GM19467 (cell line): ENCODE measurements at regions not wholly inside any gene's neighbourhood (a gene's known extent, or its start where the extent isn't known, plus 50 kb on each side); places are given as distances from the start of the nearest gene placed in this dataset.
"Not testable (repeated sequence)": the region's sequence is repeated elsewhere in the genome, so short reads cannot be mapped to it uniquely, and the experiment has no call there.

Experiments used
- ATAC-seq: cut with Tn5 transposase; IDR thresholded peaks from one replicate; pipeline ENCODE4 v1.9.1; 2021; ENCODE audit warnings: mild to moderate bottlenecking, moderate library complexity; ENCODE audit not compliant: unreplicated experiment

GRCh38 chr7:9031386-9031785, 598.0 kb downstream of the NXPH1 start:
- no peak for ATAC-seq

DNA sequence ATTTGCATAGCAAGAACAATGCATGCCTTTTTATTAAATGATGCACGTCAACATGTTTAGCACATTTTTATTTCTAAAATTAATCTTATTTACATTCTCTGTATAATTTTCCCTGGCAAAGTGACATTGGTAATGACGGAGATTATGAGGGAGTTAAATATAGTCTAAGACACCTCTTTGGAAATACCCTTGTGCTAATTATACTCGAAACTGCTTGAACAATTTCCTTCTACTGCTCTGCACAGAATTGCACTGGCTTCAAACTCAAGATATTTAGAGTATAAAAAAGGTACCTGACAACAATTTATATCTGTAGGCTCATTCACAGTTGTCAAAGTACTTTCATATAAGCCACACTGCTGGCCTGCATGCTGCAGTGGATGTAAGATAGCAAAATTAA, 602.7 kb downstream of the NXPH1 start:
- ATAC-seq = no peak

DNA sequence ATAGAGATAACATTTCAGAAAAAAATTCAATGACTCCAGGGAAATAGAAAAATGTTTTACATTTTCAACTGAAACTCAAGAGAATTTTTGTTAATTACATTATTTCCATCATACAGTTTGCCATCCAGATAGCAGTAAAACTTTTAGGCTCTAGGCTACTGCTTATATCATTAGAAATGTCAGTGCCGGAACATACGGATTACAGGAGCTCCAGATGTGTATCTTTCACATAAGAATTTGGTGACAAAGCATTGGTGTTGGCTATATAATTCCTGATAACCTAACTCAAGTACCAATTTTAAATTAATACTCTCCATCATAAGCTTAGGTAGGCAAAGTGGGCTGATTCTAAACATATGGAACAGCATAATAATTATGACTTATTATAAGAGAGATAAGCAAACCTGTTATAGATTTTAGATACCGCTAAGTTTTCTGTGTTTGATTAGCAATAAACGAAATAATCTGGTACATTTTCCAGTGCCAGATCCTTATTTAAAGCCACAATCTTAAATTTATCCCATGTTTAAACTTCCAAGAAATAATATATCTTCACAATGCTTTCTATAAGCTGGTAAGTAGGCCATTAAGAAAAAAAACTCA, 637.9 kb downstream of the NXPH1 start:
- ATAC-seq = no peak

DNA sequence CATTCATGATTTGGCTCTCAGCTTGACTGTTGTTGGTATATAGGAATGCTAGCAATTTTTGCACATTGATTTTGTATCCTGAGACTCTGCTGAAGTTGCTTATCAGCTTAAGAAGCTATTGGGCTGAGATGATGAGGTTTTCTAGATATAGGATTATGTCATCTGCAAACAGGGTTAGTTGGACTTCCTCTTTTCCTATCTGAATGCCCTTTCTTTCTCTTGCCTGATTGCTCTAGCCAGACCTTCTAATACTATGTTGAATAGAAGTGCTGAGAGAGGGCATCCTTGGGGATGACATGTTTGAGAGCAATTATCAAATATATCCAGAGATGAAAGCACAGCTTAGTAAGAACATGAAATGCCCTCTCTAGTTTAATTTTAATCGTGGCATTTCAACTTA, 642.4 kb downstream of the NXPH1 start:
- ATAC-seq = not testable (repeated sequence)

DNA sequence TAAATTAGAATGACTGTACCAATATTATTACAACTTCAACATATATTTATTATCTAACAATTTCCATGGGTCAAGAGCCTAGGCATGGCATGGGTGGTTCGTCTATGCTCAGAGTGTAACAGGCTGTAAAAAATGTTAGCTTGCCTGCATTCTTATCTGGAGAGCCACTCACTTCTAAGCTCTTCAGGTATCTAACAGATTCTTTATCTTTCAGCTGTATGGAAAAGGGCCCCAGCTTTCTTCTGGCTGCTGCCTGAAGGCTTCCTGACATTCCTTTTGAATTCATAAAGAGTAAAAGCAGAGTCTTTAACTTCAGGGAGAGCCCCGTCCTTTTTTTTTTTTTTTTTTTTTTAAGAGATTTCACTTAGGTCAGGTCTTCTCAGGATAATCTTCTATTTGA, 648.8 kb downstream of the NXPH1 start:
- no peak for ATAC-seq

- no peak for ATAC-seq
Measured at GRCh38 chr7:9083837-9084236, 650.4 kb downstream of the NXPH1 start.

DNA sequence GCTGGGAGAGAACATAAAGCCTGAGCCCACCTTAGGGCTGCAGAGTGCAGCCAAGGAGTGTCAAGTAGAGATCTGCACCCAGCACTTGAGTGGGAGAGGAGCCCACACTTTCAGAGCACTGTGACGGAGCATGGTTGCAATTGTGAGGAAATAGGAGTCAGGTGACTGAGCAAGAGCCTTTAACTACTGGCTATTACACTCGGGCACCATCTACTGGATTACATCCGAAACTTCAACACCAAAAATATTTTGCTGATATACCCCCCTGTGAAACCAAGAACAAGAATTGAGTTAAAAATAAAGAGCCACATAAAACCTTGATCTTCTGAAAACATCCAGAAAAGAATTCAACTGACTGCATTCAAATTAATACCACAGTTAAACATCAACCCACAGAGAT, 657.9 kb downstream of the NXPH1 start:
- no peak for ATAC-seq

- ATAC-seq = no peak
Measured at GRCh38 chr7:9097565-9098060, 664.2 kb downstream of the NXPH1 start.

DNA sequence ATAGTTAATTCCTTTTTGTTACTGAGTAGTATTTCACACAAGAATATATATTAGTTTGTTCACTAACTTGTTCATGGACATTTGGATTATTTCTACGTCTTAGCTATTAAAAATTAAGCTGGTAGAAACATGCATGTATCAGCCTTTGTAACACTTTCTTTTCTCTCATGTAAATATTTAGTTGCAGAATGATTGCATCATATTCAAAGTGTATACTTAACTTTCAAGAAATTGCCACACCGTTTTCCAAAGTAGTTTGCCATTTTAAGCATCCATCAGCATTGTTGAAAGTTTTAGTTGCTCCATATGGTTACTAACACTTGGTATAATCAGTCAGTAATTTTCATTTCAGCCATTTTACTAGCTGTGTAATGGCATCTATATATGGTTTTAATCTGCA, 666.9 kb downstream of the NXPH1 start:
- ATAC-seq = no peak

DNA sequence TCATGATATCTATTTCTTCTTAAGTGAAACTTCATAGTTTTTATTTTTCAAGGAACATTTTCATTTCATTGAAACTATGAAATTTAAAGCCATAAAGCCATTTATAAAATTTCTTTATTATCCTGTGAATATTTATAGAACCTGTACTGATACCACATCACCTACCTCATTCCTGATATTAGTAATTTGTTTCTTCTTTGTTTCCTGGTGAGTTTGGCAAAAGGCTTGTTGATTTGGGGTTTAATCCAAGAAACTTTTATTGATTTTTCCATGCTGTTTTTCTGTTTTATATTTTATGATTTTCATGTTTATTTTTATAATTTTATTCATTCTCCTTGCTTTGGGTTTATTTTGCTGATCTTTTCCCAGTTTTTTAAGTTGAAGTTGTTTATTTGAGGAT, 669.4 kb downstream of the NXPH1 start:
- no peak for ATAC-seq

DNA sequence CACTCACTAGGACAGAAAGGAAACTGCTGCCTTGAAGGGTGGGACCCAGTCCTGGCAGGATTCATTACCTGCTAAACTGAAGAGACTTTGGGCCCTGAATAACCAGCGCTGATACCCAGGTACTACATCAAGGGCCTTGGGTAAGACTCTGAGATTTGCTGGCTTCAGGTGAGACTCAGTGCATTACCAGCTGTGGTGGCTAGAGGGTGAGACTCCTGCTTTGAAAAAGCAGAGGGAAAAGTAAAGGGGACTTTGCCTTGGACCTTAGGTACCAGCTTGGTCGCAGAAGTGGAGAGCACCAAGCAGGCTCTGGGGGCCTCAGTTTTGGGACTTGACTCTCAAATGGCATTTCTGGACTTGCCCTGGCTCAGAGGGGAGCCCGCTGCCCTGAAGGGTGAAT, 673.3 kb downstream of the NXPH1 start:
- no peak for ATAC-seq

DNA sequence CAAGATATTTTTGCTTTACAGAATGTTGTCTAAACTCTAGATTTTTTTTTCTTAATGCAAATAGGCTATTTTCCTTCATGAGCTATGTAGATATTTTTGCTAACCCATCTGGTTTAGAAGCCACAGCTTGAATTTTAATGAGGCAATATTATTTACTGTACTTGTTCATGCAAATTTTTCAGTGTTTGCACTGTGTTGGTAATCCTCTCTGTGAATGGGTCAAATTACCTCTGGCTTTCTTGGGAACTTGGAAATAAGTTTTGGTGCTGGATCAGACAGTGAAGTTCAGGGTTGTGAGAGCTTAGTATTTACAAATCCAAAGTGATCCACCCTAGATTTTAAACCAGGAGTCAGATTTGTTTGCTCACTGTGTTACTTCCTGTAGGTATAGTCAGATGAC, 686.9 kb downstream of the NXPH1 start:
- no peak for ATAC-seq

DNA sequence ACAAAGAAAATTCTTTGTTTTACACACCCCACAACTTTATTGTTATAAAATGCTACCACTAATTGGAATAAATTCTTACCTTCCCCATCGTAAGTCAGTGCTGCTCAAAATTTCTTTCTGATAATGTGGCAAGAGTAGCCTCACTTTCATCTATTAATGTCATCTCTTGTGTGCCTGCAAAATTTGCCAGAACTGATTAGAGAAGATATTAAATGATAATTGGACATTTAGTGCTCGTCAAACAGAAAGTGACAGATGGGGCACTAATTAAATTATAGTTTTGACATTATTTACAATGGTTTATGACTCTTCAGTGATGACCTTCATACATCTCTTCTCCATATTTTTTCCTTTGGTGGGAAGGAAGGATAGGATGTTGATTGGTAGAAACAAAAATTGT, 690.9 kb downstream of the NXPH1 start:
- ATAC-seq = no peak

GRCh38 chr7:9125246-9125645, 691.8 kb downstream of the NXPH1 start:
- ATAC-seq = no peak

DNA sequence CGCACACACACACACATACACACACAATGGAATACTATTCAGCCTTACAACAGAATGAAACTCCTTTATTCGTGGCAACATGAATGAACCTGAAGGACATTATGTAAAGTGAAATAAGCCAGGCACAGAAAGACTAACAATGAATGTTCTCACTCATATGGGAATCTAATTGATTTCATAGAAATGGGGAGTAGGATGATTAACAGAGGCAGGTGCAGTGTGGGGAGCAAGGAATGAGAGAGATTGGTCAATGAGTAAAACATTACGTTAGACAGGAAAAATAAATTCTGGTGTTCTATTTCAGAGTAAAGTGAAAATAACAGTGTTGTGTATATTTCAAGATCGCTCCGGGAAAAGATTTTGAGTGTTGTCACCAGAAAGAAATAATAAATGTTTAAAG, 694.5 kb downstream of the NXPH1 start:
- ATAC-seq = no peak

DNA sequence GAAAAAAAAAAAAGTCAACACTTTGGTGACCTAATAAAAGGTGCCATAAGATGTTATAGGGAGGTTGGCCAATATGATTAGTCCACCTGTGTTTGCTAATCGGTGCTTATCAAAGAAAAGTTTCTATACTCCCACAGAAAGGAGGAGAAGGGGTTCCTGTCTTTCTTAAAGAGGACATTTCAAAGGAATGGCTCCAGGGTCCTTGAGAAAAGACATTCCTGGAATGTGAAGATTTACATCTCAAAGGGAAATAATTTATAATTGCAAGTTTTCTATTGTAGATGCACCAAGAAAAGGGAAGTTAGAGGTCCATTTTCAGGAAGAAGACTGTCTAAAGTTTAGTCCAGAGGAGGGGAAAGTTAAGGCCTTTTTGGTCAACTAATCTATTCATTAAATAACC, 715.3 kb downstream of the NXPH1 start:
- ATAC-seq = no peak

DNA sequence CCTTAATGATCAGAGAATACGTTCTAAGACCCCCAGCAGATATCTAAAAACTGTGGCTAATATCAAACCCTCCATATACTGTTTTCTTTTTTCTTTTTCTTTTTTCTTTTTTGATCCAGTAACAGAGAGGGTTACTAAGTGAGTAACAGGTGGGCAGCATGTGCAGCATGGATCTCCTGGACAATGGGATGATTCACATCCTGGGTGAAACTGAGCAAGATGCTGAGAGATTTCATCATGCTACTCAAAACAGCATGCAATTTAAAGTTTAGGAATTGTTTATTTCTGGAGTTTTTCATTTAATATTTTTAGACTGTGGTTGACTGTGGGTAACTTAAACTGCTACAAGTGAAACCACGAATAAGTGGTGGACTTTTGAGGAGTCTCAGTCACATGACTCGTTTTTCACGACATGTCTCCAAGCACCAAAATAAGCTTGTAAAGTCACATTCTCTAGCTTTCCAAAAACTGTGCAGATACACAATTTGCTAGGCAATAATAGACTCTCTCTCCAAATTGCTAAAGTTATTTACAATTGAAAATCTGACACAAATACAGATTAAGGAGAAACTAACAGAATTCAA, 716.2 kb downstream of the NXPH1 start:
- no peak for ATAC-seq

GRCh38 chr7:9163691-9164090, 730.3 kb downstream of the NXPH1 start:
- ATAC-seq = not testable (repeated sequence)

DNA sequence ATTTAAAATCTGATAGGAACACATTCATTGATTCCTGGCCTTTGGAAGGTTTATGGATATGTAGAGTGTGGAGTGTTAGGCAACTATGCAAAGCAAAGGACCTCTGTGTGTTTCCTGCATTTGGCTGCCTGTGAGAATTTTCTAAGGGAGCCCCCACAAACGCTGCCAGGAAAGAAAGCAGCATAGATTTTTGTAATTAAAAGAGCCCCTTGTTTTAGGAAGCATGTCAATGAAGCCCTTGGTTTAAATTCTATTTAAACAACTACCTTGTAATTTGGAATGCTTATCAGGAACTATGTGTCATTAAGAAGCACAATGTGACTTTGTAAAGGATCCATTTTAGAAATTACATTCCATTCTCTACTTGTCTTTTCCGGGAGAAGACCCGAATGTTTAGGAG, 742.5 kb downstream of the NXPH1 start:
- ATAC-seq = no peak

- ATAC-seq = no peak
Measured at GRCh38 chr7:9181356-9181755, 747.9 kb downstream of the NXPH1 start.

GRCh38 chr7:9186730-9187129, 753.3 kb downstream of the NXPH1 start:
- no peak for ATAC-seq

GRCh38 chr7:9189703-9190102, 756.3 kb downstream of the NXPH1 start:
- no peak for ATAC-seq

DNA sequence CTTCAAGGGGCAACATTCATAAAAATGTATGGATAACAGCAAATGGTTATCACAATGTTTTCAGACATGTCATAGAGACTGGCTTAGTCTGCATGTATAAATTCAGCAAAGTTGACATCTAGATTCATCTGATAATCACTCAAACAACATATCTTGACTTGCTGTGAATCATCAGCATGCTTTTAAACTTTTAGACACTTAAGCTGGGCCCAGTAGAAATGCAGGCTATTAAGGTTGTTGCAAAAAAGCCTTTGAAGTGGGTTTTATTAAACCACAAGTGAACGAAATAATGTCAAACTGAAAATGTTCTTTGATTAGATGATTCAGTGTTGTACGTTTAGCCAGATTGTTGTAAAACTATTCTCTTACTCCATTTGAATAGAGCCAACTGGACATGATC, 759.6 kb downstream of the NXPH1 start:
- ATAC-seq = no peak
